IPS-18c (cell line): ENCODE measurements at regions not wholly inside any gene's neighbourhood (a gene's known extent, or its start where the extent isn't known, plus 50 kb on each side); places are given as distances from the start of the nearest gene placed in this dataset.
"Not testable (repeated sequence)": the region's sequence is repeated elsewhere in the genome, so short reads cannot be mapped to it uniquely, and the experiment has no call there.

Experiments used
- H3K4me3 ChIP-seq: 2 replicates; pipeline ENCODE4 v1.7.0; 2013; ENCODE audit warnings: low read depth, mild to moderate bottlenecking, low read length, moderate library complexity; ENCODE audit not compliant: insufficient read depth
- H3K9me3 ChIP-seq: one replicate; pipeline ENCODE4 v1.6.1; 2013; ENCODE audit warnings: mild to moderate bottlenecking, low read length, moderate library complexity; ENCODE audit not compliant: control insufficient read depth, insufficient read depth

DNA sequence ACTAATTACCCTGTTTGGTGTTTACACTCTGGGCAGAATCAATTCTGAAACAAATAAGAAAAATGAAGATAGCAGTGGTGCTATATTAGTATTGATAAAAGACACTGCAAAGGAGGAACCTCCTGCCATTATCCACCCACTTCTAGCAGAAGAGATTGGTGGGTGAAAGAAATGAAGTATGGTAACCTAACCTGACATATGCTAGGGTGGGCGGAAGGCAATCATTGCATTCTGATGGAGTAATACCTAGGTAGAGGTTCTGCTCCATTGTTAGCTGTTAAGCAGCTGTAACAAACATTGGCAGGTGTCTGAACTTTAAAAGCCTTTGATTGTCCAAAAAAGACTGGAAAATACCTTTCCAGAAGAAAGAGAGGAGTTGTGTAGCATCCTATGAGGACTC is 95.9 kb downstream of the OTUD1 start:
- H3K9me3 ChIP-seq: no peaks in the 10 kb centered on the region
- H3K4me3 ChIP-seq: no peak overlapping the region

DNA sequence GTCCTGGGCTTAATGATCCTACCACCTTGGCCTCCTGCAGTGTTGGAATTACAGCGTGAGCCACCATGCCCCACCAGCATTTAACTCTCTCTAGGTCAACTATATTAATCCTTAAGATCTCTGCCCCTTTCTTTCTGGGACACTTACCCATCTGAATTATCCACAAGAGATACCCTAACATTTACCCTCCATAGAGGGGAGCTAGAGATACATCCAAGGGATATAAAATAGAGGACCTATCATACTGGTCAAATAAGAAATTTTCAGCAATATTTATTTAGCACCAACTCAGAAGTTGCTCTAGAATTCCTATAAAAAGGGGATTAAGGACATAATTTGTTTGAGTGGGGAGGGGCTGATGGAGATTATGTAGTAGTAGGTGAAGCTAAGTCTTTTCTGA is 96.5 kb downstream of the OTUD1 start:
- H3K4me3 ChIP-seq: no peak overlapping the region

DNA sequence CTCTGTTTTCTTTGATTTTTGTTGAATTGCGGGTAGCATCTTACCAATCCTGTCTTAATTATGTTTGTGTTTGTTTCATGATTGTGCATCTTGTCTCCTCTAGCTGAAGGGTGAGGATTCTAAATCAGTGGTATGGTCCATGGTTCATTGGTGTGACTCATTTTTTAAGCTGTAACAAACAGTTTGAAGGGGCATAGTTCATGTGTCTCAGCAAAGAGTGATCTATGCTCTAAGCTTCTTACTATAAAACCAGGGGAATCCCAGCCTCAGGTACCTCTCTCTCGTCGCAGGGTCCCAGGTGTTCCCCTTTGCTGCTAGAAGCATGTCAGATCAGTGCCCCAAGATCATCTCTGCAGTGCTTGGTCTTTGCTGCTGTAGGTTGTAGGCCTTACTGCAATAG is 100.1 kb downstream of the OTUD1 start:
- H3K9me3 ChIP-seq: no peaks in the 10 kb centered on the region
- no peak overlapping the region for H3K4me3 ChIP-seq

More for the DNA sequence above, 96.5 kb downstream of the OTUD1 start:
- no peaks in the 10 kb centered on the region for H3K9me3 ChIP-seq

DNA sequence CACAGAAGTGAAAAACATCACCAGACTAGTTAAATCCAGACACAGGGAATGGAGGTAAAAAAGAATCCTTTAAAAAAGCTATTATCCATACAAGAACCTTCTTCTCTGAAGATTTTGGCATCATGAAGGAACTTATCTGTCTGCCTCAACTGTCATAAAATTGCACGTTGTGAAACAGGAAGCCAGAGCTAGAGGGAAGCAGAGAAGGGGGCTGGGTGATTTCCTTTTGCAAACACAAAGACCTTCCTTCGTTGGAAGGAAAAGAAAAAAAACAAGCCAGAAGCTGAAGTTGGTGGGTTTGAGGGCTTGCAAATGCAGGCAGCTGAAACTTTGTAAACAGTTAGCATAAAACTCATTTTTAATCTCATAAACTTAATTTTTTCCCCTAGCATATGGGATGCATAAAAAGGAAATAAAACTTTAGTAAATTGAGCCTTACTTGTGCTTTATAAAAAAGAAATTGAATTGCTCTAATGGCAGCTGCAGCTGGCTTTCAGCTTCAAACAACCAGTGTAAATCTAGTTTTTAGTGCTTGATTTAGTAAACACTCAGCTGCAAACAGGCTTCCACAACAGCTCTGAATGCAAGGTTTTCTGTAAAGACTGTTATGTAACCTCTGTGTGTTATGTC is 101.6 kb downstream of the OTUD1 start:
- no peak overlapping the region for H3K4me3 ChIP-seq
- peaks cover 2% of the 10 kb centered on the region for H3K9me3 ChIP-seq

DNA sequence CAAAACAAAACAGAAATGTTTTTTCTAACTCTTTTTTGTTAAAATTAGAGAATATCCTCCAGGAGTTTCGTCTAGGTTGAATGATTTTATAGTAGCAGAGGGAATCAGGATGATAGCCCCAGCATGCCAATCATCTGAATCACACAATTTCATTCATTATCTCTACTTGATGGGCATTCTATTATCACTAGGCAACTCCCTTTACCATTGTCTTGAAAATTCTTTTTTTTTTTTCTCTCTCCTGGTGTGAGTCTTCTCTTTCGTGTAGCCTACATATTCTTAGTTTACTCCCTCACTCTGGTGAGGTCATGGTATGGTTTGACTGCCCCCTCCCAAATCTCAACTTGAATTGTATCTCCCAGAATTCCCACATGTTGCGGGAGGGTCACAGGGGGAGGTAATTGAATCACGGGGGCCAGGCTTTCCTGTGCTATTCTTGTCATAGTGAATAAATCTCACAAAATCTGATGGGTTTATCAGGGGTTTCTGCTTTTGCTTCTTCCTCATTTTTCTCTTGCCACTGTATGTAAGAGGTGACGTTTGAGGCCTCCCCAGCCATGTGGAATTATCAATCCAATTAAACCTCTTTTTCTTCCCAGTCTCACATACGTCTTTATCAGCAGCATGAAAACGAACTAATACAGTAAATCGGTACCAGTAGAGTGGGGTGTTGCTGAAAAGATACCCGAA is 105.0 kb downstream of the OTUD1 start:
- Histone ChIP-seq H3K4me3 (no peak overlapping the region), H3K9me3 (peaks cover 2% of the 10 kb centered on the region)

DNA sequence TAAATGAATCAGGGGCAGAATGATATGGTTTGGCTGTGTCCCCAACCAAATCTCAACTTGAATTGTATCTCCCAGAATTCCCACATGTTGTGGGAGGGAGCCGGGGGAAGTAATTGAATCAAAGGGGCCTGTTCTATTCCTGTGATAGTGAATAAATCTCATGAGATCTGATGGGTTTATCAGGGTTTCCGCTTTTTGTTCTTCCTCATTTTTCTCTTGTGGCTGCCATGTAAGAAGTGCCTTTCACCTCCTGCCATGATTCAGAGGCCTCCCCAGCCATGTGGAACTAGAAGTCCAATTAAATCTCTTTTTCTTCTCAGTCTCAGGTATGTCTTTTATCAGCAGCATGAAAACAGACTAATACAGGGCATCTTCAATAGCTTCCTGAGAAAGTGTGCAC is 107.0 kb downstream of the OTUD1 start:
- H3K4me3 ChIP-seq, H3K9me3 ChIP-seq: not testable (repeated sequence)

DNA sequence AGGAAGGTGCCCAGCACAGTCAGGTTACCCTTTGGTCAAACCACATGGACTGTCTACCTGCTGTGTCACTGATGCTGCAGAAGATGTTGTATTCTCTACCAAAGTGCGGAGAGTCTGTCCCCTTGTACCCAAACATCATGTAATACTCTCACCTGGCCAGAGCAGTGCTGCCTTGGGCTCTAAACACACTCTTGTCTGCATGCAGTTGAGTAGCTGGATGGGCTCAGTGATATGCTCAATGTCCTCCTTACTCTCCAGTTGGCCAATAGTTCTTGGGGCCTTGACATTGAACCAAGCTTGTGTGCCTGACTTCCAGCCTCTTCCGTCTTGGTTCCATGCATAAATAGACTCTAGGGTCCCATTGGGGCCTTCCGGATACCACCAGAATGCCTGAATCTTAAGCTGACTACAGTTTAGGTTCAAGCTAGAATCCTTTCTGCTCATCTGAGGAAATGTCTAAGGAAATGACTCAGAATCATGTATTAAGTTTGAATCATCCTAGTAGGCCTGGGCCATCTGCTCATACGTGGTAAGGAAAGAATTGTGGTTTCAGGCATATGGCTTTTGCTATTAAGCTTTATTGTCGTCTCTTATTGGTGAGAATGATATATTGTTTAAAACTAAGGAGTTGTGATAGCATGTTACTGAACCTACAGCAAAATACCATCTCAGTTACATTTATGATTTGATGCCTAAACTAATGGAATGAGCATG is 118.0 kb downstream of the OTUD1 start:
- H3K9me3 ChIP-seq: no peaks in the 10 kb centered on the region
- H3K4me3 ChIP-seq: no peak overlapping the region

DNA sequence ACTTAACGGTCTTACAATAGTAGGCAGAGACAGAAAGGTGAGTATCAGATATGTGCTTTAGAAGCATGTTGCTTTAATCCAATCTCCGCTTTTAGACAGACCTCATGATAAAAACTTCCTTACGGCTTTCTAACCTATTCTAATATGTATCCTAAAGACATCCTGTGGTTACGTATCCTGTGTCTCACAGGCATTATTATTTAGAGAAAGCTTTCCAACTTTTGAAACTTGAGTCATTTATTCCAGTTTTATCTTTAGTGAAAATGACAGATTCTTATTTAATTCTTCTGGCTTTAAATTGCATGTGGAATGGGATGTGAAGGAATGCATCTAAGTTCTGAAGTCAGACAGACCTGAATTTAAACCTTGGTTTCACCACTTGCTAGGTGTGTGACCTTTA is 118.9 kb downstream of the OTUD1 start:
- Histone ChIP-seq H3K4me3 (no peak overlapping the region), H3K9me3 (no peaks in the 10 kb centered on the region)

DNA sequence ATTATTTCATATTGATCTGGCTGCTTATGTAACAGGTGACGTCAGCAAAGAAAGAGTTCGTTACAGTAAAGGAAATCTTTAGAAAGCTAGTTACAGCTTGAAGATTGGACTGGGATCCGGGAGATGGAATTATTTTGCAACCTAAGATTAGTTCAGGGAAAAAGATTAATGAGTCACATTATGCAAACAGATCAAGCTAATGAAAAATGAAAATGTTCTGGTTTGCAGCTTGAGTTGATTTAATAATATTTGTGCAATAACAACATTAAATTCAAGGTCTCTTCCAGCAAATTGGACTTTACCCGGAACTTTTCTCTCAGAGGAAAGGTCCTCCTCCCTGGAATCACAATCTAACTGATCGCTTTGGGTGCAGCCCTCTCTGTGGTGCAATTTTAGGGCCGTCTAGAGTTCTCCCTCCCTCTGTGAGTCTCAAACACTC is 119.5 kb downstream of the OTUD1 start:
- H3K4me3 ChIP-seq: no peak overlapping the region
- H3K9me3 ChIP-seq: no peaks in the 10 kb centered on the region

DNA sequence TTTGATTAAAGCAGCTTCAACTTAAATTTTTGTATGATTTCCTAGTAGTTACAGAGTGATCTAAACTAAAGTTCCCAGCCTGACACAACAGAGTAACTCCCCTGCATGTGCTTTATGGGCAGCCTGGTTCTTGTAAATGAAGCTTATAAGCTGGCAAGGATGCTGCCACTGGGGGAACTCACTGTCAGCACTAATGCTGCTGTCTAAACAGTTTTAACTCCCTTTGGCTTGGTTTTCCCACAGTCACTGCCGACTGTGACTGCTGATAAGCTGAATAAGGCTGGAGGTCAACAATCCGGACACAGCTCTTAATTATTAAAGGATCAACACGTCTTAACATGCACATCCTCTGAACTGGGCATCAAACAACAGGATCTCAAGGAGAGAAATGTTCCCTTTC is 130.1 kb downstream of the OTUD1 start:
- Histone ChIP-seq H3K9me3 (peaks cover 4% of the 10 kb centered on the region), H3K4me3 (no peak overlapping the region)

DNA sequence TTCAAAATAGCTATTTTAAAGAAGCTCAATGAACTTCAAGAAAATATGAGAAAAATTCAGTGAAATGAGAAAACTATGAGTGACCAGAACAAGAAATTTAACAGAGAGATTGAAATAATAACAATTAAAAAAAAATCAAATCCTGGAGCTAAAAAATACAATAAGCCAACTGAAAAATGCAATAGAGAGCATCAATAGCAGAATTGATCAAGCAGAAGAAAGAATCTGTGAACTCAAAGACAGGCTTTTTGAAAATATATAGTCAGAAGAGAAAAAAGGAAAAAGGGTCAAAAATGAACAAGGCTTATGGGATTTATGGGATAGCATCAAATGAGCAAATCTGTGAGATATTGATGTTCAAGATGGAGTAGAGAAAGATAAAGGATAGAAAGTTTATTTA is 133.0 kb downstream of the OTUD1 start:
- Histone ChIP-seq H3K9me3 (peaks cover 4% of the 10 kb centered on the region), H3K4me3 (no peak overlapping the region)

DNA sequence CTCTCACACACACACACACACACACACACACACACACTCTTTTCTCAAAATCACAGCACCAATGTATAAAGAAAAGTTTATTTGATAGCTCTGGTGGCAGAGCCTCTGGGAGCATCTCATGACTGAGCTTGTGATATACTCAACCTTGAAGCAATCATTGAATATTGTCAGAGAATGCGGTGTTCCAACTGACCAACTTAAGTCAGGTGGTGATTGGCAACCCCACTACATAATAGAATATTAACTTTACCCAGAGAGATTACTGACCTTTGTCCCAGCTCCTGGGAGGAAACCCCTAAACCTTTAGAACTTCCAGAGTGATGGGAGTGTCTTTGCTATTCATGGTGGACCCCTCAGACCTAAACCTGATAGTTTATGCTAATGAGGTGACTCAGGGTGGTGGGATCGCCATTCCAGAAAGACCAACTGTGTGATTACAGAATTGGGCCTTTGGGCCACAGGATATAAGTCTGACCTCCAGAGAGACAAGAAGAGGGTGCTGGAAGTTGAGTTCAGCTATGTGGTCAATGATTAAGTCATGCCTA is 143.1 kb downstream of the OTUD1 start:
- H3K9me3 ChIP-seq: peaks cover 2% of the 10 kb centered on the region
- H3K4me3 ChIP-seq: no peak overlapping the region

DNA sequence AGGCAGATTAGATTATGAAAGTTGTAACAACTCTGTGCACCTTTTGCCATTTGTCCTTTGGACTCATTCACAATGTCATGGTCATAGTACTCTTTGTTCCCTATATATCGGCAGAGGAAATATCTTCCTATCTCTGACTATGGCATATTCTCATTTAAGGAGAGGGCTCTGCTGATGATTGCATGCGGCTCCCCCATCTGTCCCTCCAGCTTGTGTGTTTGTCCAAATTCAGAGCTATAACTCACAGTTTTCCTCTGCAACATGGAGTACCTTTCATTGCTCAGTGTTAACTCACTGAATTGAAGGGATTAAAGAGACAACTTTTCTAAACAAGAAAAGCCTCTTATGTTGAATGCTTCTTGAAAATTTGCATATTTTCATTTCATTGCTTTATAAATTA is 145.5 kb downstream of the OTUD1 start:
- peaks cover 2% of the 10 kb centered on the region for H3K9me3 ChIP-seq

DNA sequence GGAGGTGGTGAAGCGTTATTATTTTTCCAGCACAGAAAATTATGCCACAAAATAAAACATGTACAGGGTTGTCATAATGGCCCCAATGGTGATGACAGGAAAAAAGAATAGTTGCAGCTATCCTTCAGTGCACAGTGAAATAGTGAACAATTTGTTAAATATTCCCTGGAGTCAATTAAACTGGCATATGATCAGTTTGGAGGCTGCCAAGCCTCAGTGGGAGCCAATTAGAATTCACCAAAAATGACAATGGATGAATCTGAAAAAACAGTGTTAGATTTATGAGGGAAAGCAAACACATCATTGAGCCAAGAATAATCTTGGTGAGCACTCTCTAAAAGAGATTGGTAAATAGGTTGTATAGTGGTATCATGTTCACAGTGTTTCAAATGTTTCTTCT is 146.3 kb downstream of the OTUD1 start:
- peaks cover 2% of the 10 kb centered on the region for H3K9me3 ChIP-seq

More for the DNA sequence above, 145.5 kb downstream of the OTUD1 start:
- no peak overlapping the region for H3K4me3 ChIP-seq

DNA sequence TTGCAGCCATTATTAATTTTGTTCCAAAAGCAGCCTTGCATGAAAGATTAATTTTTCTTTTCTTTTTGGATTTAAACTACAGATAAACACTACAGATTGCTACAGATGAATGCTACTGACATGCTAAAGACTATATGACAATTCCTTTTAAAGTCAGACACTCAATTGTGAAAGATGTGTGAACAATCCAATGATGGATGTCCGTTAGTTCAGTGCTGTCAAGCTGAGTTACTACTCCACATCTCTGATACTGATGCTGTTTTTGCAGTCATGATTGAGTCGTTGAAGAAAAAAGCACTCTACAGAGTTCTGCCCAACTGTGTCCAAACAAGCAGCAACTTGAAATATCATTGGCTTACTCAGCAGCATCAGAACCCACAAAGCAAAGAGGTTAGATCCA is 146.8 kb downstream of the OTUD1 start:
- H3K9me3 ChIP-seq: peaks cover 2% of the 10 kb centered on the region
- H3K4me3 ChIP-seq: no peak overlapping the region

More for the DNA sequence above, 146.3 kb downstream of the OTUD1 start:
- no peak overlapping the region for H3K4me3 ChIP-seq

DNA sequence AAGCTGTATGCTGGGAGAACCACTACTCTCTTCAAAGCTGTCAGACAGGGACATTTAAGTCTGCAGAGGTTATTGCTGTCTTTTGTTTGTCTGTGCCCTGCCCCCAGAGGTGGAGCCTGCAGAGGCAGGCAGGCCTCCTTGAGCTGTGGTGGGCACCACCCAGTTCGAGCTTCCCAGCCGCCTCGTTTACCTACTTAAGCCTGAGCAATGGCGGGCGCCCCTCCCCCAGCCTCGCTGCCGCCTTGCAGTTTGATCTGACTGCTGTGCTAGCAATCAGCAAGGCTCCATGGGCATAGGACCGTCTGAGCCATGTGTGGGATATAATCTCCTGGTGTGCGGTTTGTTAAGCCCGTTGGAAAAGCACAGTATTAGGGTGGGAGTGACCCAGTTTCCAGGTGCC is 156.4 kb downstream of the OTUD1 start:
- H3K4me3 ChIP-seq, H3K9me3 ChIP-seq: not testable (repeated sequence)

DNA sequence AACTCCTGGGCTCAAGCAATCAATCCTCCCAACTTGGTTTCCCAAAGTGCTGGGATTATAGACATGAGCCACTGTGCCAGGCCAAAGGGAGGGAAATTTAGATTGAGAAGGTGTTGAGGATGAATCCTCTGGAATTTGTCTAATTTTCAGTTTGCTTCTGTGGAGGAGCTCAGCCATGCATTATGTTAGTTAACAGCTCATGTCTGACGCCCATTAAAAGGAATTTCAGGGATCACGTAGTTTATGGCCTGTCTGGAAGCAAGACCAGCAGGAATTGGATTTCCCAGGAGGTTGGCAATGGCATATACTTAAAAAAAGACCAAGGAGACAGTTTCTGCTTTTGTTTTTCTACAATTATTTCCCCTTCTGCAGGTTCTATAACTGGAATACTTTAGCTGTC is 165.7 kb downstream of the OTUD1 start:
- Histone ChIP-seq H3K4me3 (no peak overlapping the region), H3K9me3 (no peaks in the 10 kb centered on the region)

DNA sequence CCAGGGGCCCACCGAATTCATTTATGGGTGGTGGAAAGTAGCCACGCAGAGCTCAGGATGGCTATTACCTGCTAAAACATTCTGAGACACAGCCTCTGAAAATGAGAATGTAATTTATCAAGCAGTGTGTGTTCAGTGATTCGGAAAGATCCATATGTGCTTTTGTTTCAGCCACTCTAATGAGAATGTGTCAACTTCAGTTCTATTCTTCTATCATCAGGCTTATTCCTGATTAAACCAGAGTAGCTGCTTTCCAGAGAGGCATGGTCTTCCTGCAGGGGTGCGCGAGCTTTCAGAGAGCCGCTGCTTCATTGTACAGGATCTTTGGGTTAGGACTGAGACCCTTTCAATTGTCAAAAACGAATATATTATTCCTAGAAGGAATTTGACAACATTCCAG is 167.6 kb downstream of the OTUD1 start:
- no peak overlapping the region for H3K4me3 ChIP-seq
- H3K9me3 ChIP-seq: no peaks in the 10 kb centered on the region
